Astrocyte of the cerebellum (primary cell): ENCODE measurements at regions not wholly inside any gene's neighbourhood (a gene's known extent, or its start where the extent isn't known, plus 50 kb on each side); places are given as distances from the start of the nearest gene placed in this dataset.
"Not testable (repeated sequence)": the region's sequence is repeated elsewhere in the genome, so short reads cannot be mapped to it uniquely, and the experiment has no call there.

ENCODE experiments used
- DNase-seq: peaks from one replicate; pipeline ENCODE4 v3.0.0-alpha.2; 2011; ENCODE audit warnings: low read depth
- H3K4me3 ChIP-seq: 2 replicates; pipeline ENCODE4 v1.5.1; 2011; ENCODE audit warnings: mild to moderate bottlenecking, low read depth, low read length, moderate library complexity
- CTCF ChIP-seq: IDR thresholded peaks from 2 replicates; pipeline ENCODE4 v1.5.1; 2012; ENCODE audit warnings: low read length, low read depth, moderate library complexity, mild to moderate bottlenecking; ENCODE audit errors: missing control alignments
- in situ Hi-C: cut with HindIII; loops from 2 replicates; pipeline ENCODE4 v1.10.0; 2017; ENCODE audit warnings: low sequenced_read_pairs

DNA sequence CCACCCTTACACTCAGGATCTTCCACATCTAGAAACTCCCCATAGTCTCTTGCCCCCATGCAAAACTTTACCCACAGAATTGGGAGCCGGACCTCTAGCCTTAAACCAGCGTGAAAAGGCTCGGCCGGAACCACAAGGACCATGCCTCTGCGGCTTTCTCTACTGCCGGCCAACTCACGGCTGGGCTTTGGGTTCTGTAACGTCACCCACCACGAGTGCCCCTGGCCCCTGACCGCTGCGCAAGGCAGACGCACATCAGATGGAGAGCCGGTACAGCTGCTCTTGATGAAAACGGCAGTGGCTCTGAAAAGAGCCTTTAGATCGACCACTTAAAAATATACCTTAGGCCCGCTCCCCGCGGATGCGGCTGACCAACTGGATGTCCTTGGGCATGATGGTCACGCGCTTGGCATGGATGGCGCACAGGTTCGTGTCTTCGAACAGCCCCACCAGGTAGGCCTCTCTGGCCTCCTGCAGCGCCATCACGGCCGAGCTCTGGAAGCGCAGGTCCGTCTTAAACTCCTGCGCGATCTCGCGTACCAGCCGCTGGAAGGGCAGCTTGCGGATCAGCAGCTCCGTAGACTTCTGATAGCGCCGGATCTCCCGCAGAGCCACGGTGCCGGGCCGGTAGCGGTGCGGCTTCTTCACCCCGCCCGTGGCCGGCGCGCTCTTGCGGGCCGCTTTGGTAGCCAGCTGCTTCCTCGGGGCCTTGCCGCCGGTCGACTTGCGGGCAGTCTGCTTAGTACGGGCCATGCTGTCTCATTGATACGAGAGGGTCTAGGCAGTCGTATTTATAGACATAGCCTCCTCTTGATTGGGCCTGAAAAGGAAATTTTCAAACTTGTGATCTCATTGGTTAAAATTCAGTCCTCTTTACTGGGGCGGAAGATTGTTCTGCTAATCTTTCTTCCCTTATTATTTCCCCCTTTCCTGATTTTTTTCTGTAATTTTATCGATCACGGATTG, 66.3 kb downstream of the FAM72C start:
- in situ Hi-C loops = not testable (repeated sequence)
- TF ChIP-seq CTCF = peak; percentile 11
- H3K4me3 ChIP-seq = peak overlapping the region; percentile 45
- peak; percentile 15 for DNase-seq

GRCh38 chr1:143904622-143904979, 67.2 kb downstream of the FAM72C start:
- H3K4me3 ChIP-seq = peak overlapping the region; percentile 42
- DNase-seq, in situ Hi-C loops: not testable (repeated sequence)

DNA sequence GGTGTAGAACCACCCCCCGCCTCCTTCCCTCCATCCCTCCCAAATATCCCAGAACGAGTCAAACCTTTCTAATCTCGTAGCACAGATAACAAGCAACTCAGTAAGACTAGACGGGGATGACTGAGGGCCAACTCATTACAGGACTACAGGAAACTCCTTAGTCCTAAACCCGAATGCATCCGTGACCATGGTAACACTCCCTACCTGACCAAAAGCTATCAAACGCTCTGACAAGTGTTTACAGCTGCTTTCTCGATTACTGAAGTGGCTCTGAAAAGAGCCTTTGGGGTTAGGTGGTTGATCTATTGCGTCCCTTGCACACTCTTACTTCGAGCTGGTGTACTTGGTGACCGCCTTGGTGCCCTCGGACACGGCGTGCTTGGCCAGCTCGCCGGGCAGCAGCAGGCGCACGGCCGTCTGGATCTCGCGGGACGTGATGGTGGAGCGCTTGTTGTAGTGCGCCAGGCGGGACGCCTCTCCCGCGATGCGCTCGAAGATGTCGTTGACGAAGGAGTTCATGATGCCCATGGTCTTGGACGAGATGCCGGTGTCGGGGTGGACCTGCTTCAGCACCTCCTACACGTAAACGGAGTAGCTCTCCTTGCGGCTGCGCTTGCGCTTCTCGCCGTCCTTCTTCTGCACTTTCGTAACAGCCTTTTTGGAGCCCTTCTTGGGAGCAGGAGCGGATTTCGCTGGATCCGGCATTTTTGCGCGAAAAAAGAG, 67.7 kb downstream of the FAM72C start:
- H3K4me3 ChIP-seq = peak overlapping the region; percentile 42
- in situ Hi-C loops = not testable (repeated sequence)
- peak; percentile 2 for DNase-seq

- in situ Hi-C loops, DNase-seq, H3K4me3 ChIP-seq: not testable (repeated sequence)
These were observed 75.4 kb downstream of the FAM72C start for GRCh38 chr1:143896377-143896776.

DNA sequence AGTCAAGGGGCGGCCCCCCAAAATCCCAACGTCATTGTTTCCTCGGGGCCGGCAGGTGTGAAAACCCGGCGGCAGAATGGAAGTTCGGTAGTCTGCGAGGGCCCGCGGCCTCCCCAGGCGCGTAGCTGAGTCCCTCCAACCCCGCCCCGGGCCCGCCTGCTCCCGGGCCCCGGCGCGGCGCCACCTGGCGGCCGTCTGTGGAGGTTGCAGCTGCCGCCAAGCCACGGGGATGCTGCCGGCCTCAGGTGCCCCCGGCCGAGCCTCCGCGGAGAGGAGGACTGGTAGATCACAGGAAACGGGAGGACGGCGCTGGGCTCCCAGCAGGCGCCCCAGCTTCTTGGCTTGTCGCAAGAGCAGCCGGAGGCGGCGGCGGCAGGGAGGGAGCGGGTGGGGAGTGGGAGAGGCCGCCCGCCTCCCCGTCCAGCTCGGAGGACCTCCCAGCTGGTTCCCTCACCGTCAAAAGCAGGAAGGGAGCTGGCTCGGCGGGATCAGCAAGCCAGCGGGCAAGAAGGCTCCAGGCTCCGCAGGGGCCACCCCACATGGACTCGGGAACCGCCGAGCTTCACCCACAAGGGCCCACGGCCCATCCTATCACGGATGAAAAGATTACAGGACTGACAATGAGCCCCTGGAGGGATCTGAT, 86.7 kb downstream of the FAM72C start:
- DNase-seq = peak; percentile 0
- in situ Hi-C loops = not testable (repeated sequence)
- H3K4me3 ChIP-seq = peak overlapping the region; percentile 22
- TF ChIP-seq CTCF = peak; percentile 35

GRCh38 chr1:143884532-143884931, 87.3 kb downstream of the FAM72C start:
- in situ Hi-C loops, DNase-seq: not testable (repeated sequence)
- H3K4me3 ChIP-seq = peak overlapping the region; percentile 22
- TF ChIP-seq CTCF = peak; percentile 8

- DNase-seq, H3K4me3 ChIP-seq, in situ Hi-C loops: not testable (repeated sequence)
These were observed 91.8 kb downstream of the FAM72C start for GRCh38 chr1:143879757-143880536.

- DNase-seq, H3K4me3 ChIP-seq, in situ Hi-C loops: not testable (repeated sequence)
These were observed 95.8 kb downstream of the FAM72C start for GRCh38 chr1:143875947-143876346.

DNA sequence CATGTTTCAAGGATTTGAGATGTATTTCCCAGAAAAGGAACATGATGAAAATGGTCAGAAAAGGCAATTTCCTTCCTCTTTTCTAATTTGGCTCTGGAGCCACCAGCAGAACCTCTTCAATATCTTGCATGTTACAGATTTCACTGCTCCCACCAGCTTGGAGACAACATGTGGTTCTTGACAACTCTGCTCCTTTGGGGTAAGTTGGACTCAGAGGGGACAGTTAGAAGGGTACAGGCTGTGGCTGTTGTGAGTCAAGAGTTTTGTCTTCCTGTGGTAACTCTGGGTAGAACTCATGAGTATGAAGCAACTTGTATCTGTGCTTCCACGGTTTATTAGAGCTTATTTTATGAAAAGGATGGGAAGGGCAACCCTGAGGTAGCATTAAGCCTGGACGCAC, 97.2 kb downstream of the FAM72C start:
- DNase-seq, in situ Hi-C loops, H3K4me3 ChIP-seq: not testable (repeated sequence)

- DNase-seq, in situ Hi-C loops, H3K4me3 ChIP-seq: not testable (repeated sequence)
These were observed 98.1 kb downstream of the FAM72C start for GRCh38 chr1:143873650-143874049.

GRCh38 chr1:143870388-143870787, 101.4 kb downstream of the FAM72C start:
- DNase-seq, in situ Hi-C loops, H3K4me3 ChIP-seq: not testable (repeated sequence)

DNA sequence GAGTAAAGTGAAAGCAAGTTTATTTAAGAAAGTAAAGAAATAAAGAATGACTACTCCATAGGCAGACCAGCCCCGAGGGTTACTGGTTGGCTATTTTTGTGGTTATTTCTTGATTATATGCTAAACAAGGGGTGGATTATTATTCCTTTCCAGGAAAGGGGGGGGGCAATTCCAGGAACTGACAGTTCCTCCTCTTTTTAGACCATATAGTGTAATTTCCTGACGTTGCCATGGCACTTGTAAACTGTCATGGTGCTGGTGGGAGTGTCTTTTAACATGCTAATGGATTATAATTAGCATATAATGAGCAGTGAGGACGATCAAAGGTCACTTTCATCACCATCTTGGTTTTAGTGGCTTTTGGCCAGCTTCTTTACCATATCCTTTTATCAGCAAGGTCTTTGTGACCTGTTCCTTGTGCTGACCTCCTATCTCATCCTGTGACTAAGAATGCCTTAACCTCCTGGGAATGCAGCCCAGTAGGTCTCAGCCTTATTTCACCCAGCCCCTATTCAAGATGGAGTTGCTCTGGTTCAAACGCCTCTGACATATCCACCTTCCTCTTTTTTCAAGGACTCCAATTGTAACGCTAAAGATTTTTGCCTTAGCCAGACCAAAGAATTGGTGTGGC, 104.1 kb downstream of the FAM72C start:
- DNase-seq, in situ Hi-C loops, H3K4me3 ChIP-seq: not testable (repeated sequence)
